GM21825 (cell line): ENCODE measurements at regions not wholly inside any gene's neighbourhood (a gene's known extent, or its start where the extent isn't known, plus 50 kb on each side); places are given as distances from the start of the nearest gene placed in this dataset.

ENCODE experiments used
- ATAC-seq: cut with Tn5 transposase; IDR thresholded peaks from one replicate; pipeline ENCODE4 v1.9.1; 2021; ENCODE audit warnings: mild to moderate bottlenecking, moderate library complexity; ENCODE audit not compliant: unreplicated experiment

GRCh38 chr14:31964490-31964889 lies 112.6 kb upstream of the ARHGAP5 start:
- ATAC-seq, result no peak

- no peak for ATAC-seq
Observed at GRCh38 chr14:31965071-31965734, 111.9 kb upstream of the ARHGAP5 start.

- no peak for ATAC-seq
Observed at GRCh38 chr14:31965735-31966598, 111.1 kb upstream of the ARHGAP5 start.

- no peak for ATAC-seq
Observed at GRCh38 chr14:31966896-31967668, 110.0 kb upstream of the ARHGAP5 start.

- ATAC-seq, result no peak
Observed at GRCh38 chr14:31967669-31967975, 109.5 kb upstream of the ARHGAP5 start.

- ATAC-seq, result no peak
Observed at GRCh38 chr14:31968107-31968810, 108.8 kb upstream of the ARHGAP5 start.

- ATAC-seq, result no peak
Observed at GRCh38 chr14:31968956-31969698, 108.0 kb upstream of the ARHGAP5 start.

GRCh38 chr14:31969699-31970240 lies 107.3 kb upstream of the ARHGAP5 start:
- ATAC-seq, result no peak

- no peak for ATAC-seq
Observed at GRCh38 chr14:31970744-31971143, 106.4 kb upstream of the ARHGAP5 start.

- no peak for ATAC-seq
Observed at GRCh38 chr14:31971612-31972011, 105.5 kb upstream of the ARHGAP5 start.

- ATAC-seq, result no peak
Observed at GRCh38 chr14:31977001-31977556, 100.0 kb upstream of the ARHGAP5 start.

GRCh38 chr14:31978423-31978822 lies 98.7 kb upstream of the ARHGAP5 start:
- ATAC-seq, result no peak

- no peak for ATAC-seq
Observed at GRCh38 chr14:31982642-31983041, 94.5 kb upstream of the ARHGAP5 start.

GRCh38 chr14:31986405-31986804 lies 90.7 kb upstream of the ARHGAP5 start:
- no peak for ATAC-seq

- no peak for ATAC-seq
Observed at GRCh38 chr14:31987721-31988120, 89.4 kb upstream of the ARHGAP5 start.

GRCh38 chr14:31988244-31988643 lies 88.9 kb upstream of the ARHGAP5 start:
- ATAC-seq, result no peak

GRCh38 chr14:31990183-31990857 lies 86.8 kb upstream of the ARHGAP5 start:
- no peak for ATAC-seq

- no peak for ATAC-seq
Observed at GRCh38 chr14:31990926-31991572, 86.1 kb upstream of the ARHGAP5 start.

GRCh38 chr14:31992011-31992447 lies 85.1 kb upstream of the ARHGAP5 start:
- ATAC-seq, result no peak
